ENCODE measurements at regions not wholly inside any gene's neighbourhood (a gene's known extent, or its start where the extent isn't known, plus 50 kb on each side); places are given as distances from the start of the nearest gene placed in this dataset.

DNA sequence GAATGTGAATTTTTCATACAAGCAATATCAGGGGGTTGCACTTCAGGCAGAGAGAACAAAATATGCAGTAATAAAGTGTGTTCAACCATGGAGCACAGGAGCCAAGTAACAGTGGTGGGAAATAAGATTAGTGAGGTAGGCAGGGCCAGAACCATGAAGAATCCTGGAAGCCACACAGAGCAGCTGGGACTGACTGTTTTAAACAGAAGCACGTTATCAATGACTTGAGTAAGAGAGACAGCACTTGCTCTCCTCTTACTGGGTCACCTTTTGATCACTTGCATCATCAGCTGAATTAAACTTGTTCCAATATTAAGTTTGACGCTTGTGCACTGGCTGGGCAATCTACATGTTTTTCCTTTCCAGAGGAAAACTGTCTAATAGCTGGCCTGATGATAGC is 238.5 kb downstream of the TBX18 start:
- FAIRE-seq (no peak), ATAC-seq (no peak), DNase-seq (no peak)
- no peak overlapping the region for H3K27ac ChIP-seq
- 32 to 43% methylated on average over 2 of the region's 2 CpGs for WGBS, 2 donors
- no peak for TF ChIP-seq CTCF (IDR thresholded peaks at IDR 0.05)
- H3K9me3 ChIP-seq: no peaks in the 10 kb centered on the region
- H3K4me1 ChIP-seq: no peaks in the 10 kb centered on the region
- H3K27me3 ChIP-seq: no peaks in the 10 kb centered on the region
- intact Hi-C loops (cut with DNase I): no loop called here
- H3K4me3 ChIP-seq: no peak overlapping the region
- no peaks in the 10 kb centered on the region for H3K36me3 ChIP-seq

DNA sequence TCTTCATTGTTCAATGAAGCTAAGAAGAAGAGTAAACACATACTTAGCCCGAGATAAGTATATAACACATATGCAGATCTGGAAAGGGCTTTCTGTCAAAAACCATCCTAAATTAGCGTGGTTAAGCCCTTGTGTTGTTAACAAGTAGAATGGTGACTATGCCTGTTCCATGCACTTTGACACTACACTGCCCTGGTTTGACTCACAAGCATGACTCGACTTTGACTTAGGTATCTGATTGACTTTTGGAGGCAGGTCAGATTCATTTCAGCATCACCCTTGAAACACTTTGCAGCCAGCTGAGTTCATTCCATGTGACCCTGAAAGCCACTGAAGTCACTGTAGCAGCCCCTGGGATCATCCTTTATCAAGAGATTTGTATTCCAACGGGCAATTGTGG is 239.8 kb downstream of the TBX18 start:
- ATAC-seq (no peak), DNase-seq (no peak), FAIRE-seq (no peak)
- H3K4me1 ChIP-seq: no peaks in the 10 kb centered on the region
- no peak for TF ChIP-seq CTCF (IDR thresholded peaks at IDR 0.05)
- WGBS, 2 donors: 30 to 43% methylated on average over 4 of the region's 4 CpGs
- no peaks in the 10 kb centered on the region for H3K36me3 ChIP-seq
- no peak overlapping the region for H3K27ac ChIP-seq
- H3K9me3 ChIP-seq: no peaks in the 10 kb centered on the region
- intact Hi-C loops (cut with DNase I): no loop called here
- peaks cover 0 to 4% (median 0%) of the 10 kb centered on the region in 4 donors for H3K27me3 ChIP-seq
- H3K4me3 ChIP-seq: no peak overlapping the region

DNA sequence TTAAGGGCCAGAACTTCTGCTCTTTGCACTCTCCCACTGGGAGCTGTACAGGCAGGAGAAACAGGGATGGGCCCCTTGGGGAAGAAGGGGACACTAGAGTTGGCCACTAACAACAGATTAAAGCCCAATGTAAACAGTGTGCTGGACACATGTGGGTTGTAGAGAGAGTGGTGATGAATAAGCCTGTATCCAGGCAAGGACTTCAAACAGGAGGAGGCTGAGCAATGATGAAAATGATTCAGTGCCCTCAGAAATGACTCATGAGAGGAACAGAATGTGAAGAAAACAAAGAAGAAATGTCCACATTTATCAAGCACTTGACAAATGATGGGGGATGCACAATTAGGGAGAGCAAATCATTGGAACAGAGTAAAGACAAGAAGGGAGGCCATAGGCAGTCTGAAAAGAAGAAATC is 242.3 kb downstream of the TBX18 start:
- no peaks in the 10 kb centered on the region for H3K36me3 ChIP-seq
- intact Hi-C loops (cut with DNase I): no loop called here
- DNase-seq (no peak), ATAC-seq (peak in 1 of 4 donors; percentile 35), FAIRE-seq (no peak)
- H3K9me3 ChIP-seq: no peaks in the 10 kb centered on the region
- H3K27ac ChIP-seq: no peak overlapping the region
- TF ChIP-seq CTCF (IDR thresholded peaks at IDR 0.05): no peak
- H3K4me1 ChIP-seq: no peaks in the 10 kb centered on the region
- peaks cover 0 to 4% (median 0%) of the 10 kb centered on the region in 4 donors for H3K27me3 ChIP-seq
- H3K4me3 ChIP-seq: no peak overlapping the region

DNA sequence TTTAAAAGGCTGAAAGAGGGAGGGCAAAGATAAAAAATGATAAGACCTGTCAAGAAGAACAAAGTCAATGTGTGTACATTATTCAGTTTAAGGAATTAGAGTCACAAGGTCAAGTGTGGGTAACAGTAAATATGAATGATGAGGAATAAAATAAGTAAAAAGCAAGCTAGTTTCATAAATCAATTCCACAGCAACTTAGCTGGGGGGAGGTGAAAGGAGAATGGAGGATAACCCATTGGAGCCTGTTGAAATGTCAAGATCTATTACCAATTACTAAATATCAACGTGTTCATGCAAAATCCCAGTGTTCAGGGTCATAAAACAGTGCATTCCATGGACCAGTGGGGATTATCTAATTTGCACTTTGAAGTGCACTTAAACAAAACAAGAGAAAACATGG is 242.9 kb downstream of the TBX18 start:
- ATAC-seq: no peak
- FAIRE-seq: no peak
- WGBS, 2 donors: 0 to 4% methylated on average over 1 of the region's 1 CpG
- H3K27ac ChIP-seq: no peak overlapping the region
- DNase-seq: no peak
- peaks cover 0 to 4% (median 0%) of the 10 kb centered on the region in 4 donors for H3K27me3 ChIP-seq
- H3K4me1 ChIP-seq: no peaks in the 10 kb centered on the region
- TF ChIP-seq CTCF (IDR thresholded peaks at IDR 0.05): no peak
- no peaks in the 10 kb centered on the region for H3K9me3 ChIP-seq
- H3K4me3 ChIP-seq: no peak overlapping the region
- no peaks in the 10 kb centered on the region for H3K36me3 ChIP-seq
- intact Hi-C loops (cut with DNase I): no loop called here

GRCh38 chr6:84517741-84518530 is 246.5 kb downstream of the TBX18 start:
- Histone ChIP-seq H3K27me3 (peaks cover 0 to 4% (median 0%) of the 10 kb centered on the region in 4 donors), H3K4me3 (no peak overlapping the region), H3K9me3 (no peaks in the 10 kb centered on the region), H3K36me3 (no peaks in the 10 kb centered on the region), H3K4me1 (no peaks in the 10 kb centered on the region), H3K27ac (no peak overlapping the region)
- TF ChIP-seq CTCF (IDR thresholded peaks at IDR 0.05): no peak
- DNase-seq (no peak), FAIRE-seq (no peak), ATAC-seq (no peak)
- intact Hi-C loops (cut with DNase I): no loop called here
- 21 to 26% methylated on average over 2 of the region's 2 CpGs for WGBS, 2 donors
